Neuronal stem cell (in vitro differentiated cells): ENCODE measurements at regions not wholly inside any gene's neighbourhood (a gene's known extent, or its start where the extent isn't known, plus 50 kb on each side); places are given as distances from the start of the nearest gene placed in this dataset.
"Not testable (repeated sequence)": the region's sequence is repeated elsewhere in the genome, so short reads cannot be mapped to it uniquely, and the experiment has no call there.

Experiments
- DNase-seq: peaks from one replicate; pipeline ENCODE4 v3.0.0-alpha.2; 2013; ENCODE audit warnings: low spot score
- H2AFZ ChIP-seq: one replicate; pipeline ENCODE4 v1.6.1; 2013; ENCODE audit warnings: mild to moderate bottlenecking, low read length, inconsistent platforms
- H2AK5ac ChIP-seq: 2 replicates; pipeline ENCODE4 v1.6.1; 2013; ENCODE audit warnings: low read depth, mild to moderate bottlenecking, inconsistent platforms, low read length, moderate library complexity, mixed read lengths
- H2BK120ac ChIP-seq: 2 replicates; pipeline ENCODE4 v1.6.1; 2013; ENCODE audit warnings: low read depth, mild to moderate bottlenecking, inconsistent platforms, low read length, moderate library complexity, mixed read lengths
- H2BK12ac ChIP-seq: one replicate; pipeline ENCODE4 v1.6.1; 2013; ENCODE audit warnings: low read length, inconsistent platforms
- H2BK15ac ChIP-seq: 2 replicates; pipeline ENCODE4 v1.6.1; 2013; ENCODE audit warnings: mild to moderate bottlenecking, low read length, inconsistent platforms, mixed read lengths
- H2BK5ac ChIP-seq: one replicate; pipeline ENCODE4 v1.6.1; 2013; ENCODE audit warnings: inconsistent platforms, mild to moderate bottlenecking, low read length, moderate library complexity
- H3K14ac ChIP-seq: one replicate; pipeline ENCODE4 v1.6.1; 2013; ENCODE audit warnings: low read length, inconsistent platforms
- H3K18ac ChIP-seq: 2 replicates; pipeline ENCODE4 v1.6.1; 2013; ENCODE audit warnings: low read length, inconsistent platforms
- H3K23ac ChIP-seq: 2 replicates; pipeline ENCODE4 v1.6.1; 2013; ENCODE audit warnings: low read depth, mild to moderate bottlenecking, mixed read lengths, low read length, inconsistent platforms; ENCODE audit not compliant: poor library complexity
- H3K27ac ChIP-seq: replicated peaks from 3 replicates; pipeline ENCODE4 v1.5.1; 2013; ENCODE audit warnings: low read length, inconsistent platforms
- H3K27me3 ChIP-seq, 3 experiments: 2 replicates each; pipeline ENCODE4 v1.6.1; 2013; ENCODE audit warnings: low read length in 3 of 3, mild to moderate bottlenecking in 2 of 3, inconsistent platforms in 1 of 3, low read depth in 1 of 3, mixed read lengths in 1 of 3, moderate library complexity in 1 of 3; ENCODE audit not compliant: control insufficient read depth in 3 of 3, insufficient read depth in 3 of 3
- H3K36me3 ChIP-seq, 2 donors: replicated peaks in 1 of 2; 2 replicates each; pipeline ENCODE4 v1.6.1; 2013; ENCODE audit warnings: low read length in 2 of 2; ENCODE audit not compliant: control insufficient read depth in 2 of 2, insufficient read depth in 2 of 2
- H3K4ac ChIP-seq: 2 replicates; pipeline ENCODE4 v1.6.1; 2013; ENCODE audit warnings: inconsistent platforms, mild to moderate bottlenecking, low read length, moderate library complexity
- H3K4me1 ChIP-seq, 2 donors: 1 replicate in 1 of 2; 2 replicates in 1 of 2; pipeline ENCODE4 v1.6.1; 2013; ENCODE audit warnings: low read length in 2 of 2, low read depth in 1 of 2; ENCODE audit not compliant: control insufficient read depth in 2 of 2, insufficient read depth in 1 of 2
- H3K4me2 ChIP-seq: one replicate; pipeline ENCODE4 v1.6.1; 2013; ENCODE audit warnings: mild to moderate bottlenecking, low read length, inconsistent platforms; ENCODE audit not compliant: insufficient read depth, poor library complexity, severe bottlenecking
- H3K4me3 ChIP-seq, 2 donors: 2 replicates each; pipeline ENCODE4 v1.5.1; 2013; ENCODE audit warnings: low read length in 2 of 2, mild to moderate bottlenecking in 2 of 2, inconsistent platforms in 1 of 2, moderate library complexity in 1 of 2
- H3K79me1 ChIP-seq: one replicate; pipeline ENCODE4 v1.6.1; 2013; ENCODE audit warnings: low read depth, mild to moderate bottlenecking, inconsistent platforms, low read length, moderate library complexity
- H3K9ac ChIP-seq: one replicate; pipeline ENCODE4 v1.6.1; 2013; ENCODE audit warnings: mild to moderate bottlenecking, low read depth, low read length, inconsistent platforms; ENCODE audit not compliant: poor library complexity
- H3K9me3 ChIP-seq, 2 donors: replicated peaks in 1 of 2; 2 replicates each; pipeline versions ENCODE3 to v1.6.1; 2013; ENCODE audit warnings: low read length in 2 of 2, mild to moderate bottlenecking in 2 of 2, inconsistent platforms in 1 of 2, low read depth in 1 of 2, mixed read lengths in 1 of 2, moderate library complexity in 1 of 2; ENCODE audit not compliant: control insufficient read depth in 2 of 2, insufficient read depth in 1 of 2
- H4K8ac ChIP-seq: one replicate; pipeline ENCODE4 v1.6.1; 2013; ENCODE audit warnings: low read depth, mild to moderate bottlenecking, inconsistent platforms, low read length, moderate library complexity
- H4K91ac ChIP-seq: one replicate; pipeline ENCODE4 v1.6.1; 2013; ENCODE audit warnings: low read length, low read depth, mild to moderate bottlenecking, inconsistent platforms; ENCODE audit not compliant: poor library complexity
- WGBS, 2 donors: extraction: QIAGEN DNeasy Blood & Tissue Kit; methylation state at CpG; one replicate each; pipeline ENCODE4 v1.1.7; 2013; ENCODE audit warnings: missing lambda C conversion rate in 2 of 2, mixed read lengths in 1 of 2; ENCODE audit not compliant: insufficient read length in 2 of 2, insufficient replicate concordance in 1 of 2; ENCODE audit errors: extremely low coverage in 2 of 2; 5-methylcytosine and 5-hydroxymethylcytosine counted together

DNA sequence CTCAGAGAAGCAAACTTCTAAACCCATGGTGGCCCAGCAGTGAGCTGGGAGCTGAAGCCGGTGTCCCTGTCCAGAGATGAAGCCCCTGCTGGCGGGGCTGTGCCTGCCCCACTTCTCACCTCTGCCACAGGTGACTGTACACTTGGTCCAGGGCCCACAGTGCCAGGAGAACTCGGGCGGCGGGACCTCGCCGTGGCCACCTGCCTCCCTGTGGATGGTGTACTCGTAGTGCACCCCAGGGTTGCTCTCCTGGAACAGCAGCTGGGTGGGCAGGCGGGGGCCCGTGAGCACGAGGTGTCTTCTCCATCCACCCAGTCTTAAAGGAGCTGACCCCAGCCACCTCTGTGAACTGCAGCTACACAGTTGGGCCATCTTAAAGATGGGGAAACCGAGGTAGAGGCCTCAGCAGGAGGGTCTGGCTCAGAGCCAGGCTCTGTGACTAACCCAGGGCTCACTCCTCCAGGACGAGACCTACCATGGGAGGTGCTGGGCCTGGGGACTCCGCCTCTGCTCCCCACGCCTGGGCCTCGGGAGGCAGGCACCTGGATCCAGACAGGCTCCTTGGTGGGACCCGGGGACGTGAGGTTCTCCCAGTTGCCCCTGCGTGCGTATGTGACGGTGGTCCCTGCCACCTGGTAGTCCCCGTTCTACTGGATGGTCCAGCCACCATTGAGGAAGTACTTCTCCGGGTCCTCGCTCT lies 113.1 kb upstream of the AKAP13 start:
- not testable (repeated sequence) for H3K4me3 ChIP-seq, H2AK5ac ChIP-seq, H4K8ac ChIP-seq, H3K14ac ChIP-seq, H3K27ac ChIP-seq, H2AFZ ChIP-seq, H3K79me1 ChIP-seq, H4K91ac ChIP-seq, H3K9ac ChIP-seq, H2BK15ac ChIP-seq, H3K4me2 ChIP-seq, H2BK5ac ChIP-seq, H3K9me3 ChIP-seq, H3K4me1 ChIP-seq, H2BK12ac ChIP-seq, H3K4ac ChIP-seq, H3K36me3 ChIP-seq, H3K18ac ChIP-seq, H3K23ac ChIP-seq, H3K27me3 ChIP-seq, H2BK120ac ChIP-seq, DNase-seq
- no CpG with 5 or more reads among the region's 24 CpGs for WGBS, 2 donors

DNA sequence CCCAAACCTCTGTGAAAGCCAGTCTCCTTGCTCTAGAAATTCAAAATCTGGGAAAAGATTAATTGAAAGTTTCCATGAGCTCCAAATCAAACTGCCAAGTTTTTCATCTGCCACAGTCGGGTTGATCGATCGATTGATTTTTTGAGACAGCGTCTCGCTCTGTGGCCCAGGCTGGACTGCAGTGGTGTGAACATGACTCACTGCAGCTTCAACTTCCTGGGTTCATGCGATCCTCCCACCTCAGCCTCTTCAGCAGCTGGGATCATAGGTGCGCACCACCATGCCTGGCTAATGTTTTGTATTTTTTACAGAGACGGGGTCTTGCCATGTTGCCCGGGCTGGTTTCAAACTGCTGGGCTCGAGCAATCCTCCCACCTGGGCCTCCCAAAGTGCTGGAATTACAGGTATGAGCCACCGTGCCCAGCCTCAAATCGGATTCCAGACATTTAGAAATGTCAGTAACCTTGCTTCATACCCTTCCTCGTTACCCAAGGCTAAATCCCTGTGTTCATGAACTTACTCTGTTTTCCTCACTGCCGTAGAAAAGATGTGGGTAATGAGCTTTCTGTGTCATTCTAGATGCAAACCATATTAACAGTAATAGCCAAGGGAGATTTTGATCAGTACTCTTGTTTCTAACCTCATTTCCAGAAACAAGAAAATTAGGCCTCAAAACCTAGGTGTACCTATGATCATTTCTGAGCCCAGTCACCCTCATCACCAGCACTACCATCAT lies 105.9 kb upstream of the AKAP13 start:
- no peak overlapping the region for H4K8ac ChIP-seq
- DNase-seq = no peak
- H2BK120ac ChIP-seq = no peak overlapping the region
- no peak overlapping the region for H3K18ac ChIP-seq
- H2BK12ac ChIP-seq = no peak overlapping the region
- WGBS, 2 donors = no CpG with 5 or more reads among the region's 14 CpGs
- H2AFZ ChIP-seq = no peak overlapping the region
- H2AK5ac ChIP-seq = no peak overlapping the region
- no peaks in the 10 kb centered on the region for H3K4me1 ChIP-seq
- H3K9me3 ChIP-seq = no peaks in the 10 kb centered on the region
- H3K9ac ChIP-seq = no peak overlapping the region
- H3K23ac ChIP-seq = no peak overlapping the region
- no peaks in the 10 kb centered on the region for H3K79me1 ChIP-seq
- no peak overlapping the region for H3K4me2 ChIP-seq
- no peak overlapping the region for H4K91ac ChIP-seq
- no peak overlapping the region for H2BK5ac ChIP-seq
- H3K27ac ChIP-seq = no peak overlapping the region
- H3K36me3 ChIP-seq = no peaks in the 10 kb centered on the region
- no peak overlapping the region for H3K4me3 ChIP-seq
- no peak overlapping the region for H3K4ac ChIP-seq
- H2BK15ac ChIP-seq = no peak overlapping the region
- peaks cover 0 to 6% (median 0%) of the 10 kb centered on the region in 3 experiments for H3K27me3 ChIP-seq
- H3K14ac ChIP-seq = no peak overlapping the region

DNA sequence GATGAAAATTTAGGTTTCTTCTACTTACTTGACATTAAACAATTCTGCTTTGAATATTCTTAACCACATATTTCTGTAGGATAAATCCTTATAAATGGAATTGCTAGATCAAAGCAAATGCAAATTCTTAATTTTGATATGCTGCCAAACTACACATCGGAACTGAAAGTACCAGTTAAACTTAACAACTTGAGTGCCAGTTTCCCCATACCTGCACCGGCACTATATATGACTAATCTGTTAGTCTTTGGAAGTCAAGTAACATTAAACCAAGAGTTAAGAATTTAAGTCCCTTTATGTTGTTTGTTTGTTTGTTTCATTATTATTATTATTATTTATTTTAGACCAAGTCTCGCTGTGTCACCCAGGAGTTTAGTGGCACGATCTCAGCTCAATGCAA lies 103.9 kb upstream of the AKAP13 start:
- Histone ChIP-seq H3K9ac (no peak overlapping the region), H2AFZ (no peak overlapping the region), H3K4me1 (no peaks in the 10 kb centered on the region), H2BK120ac (no peak overlapping the region), H2BK12ac (no peak overlapping the region), H3K4ac (no peak overlapping the region), H3K27me3 (peaks cover 0 to 6% (median 0%) of the 10 kb centered on the region in 3 experiments), H4K91ac (no peak overlapping the region), H4K8ac (no peak overlapping the region), H2BK15ac (no peak overlapping the region), H3K23ac (no peak overlapping the region), H3K79me1 (no peaks in the 10 kb centered on the region), H3K4me2 (no peak overlapping the region), H3K9me3 (peaks cover 0 to 3% of the 10 kb centered on the region in 2 donors), H3K36me3 (peaks cover 0 to 2% of the 10 kb centered on the region in 2 donors), H2BK5ac (no peak overlapping the region), H3K4me3 (no peak overlapping the region), H3K14ac (no peak overlapping the region), H3K27ac (no peak overlapping the region), H2AK5ac (no peak overlapping the region), H3K18ac (no peak overlapping the region)
- no peak for DNase-seq
- no CpG with 5 or more reads among the region's 4 CpGs for WGBS, 2 donors

GRCh38 chr15:85276921-85277320 lies 103.5 kb upstream of the AKAP13 start:
- Histone ChIP-seq H3K27ac (no peak overlapping the region), H2BK120ac (no peak overlapping the region), H3K4me2 (no peak overlapping the region), H3K14ac (no peak overlapping the region), H2BK12ac (no peak overlapping the region), H3K18ac (no peak overlapping the region), H2AFZ (no peak overlapping the region), H3K36me3 (peaks cover 0 to 2% of the 10 kb centered on the region in 2 donors), H2BK15ac (no peak overlapping the region), H3K4me3 (no peak overlapping the region), H4K8ac (no peak overlapping the region), H3K9ac (no peak overlapping the region), H2AK5ac (no peak overlapping the region), H2BK5ac (no peak overlapping the region), H3K9me3 (peaks cover 0 to 3% of the 10 kb centered on the region in 2 donors), H4K91ac (no peak overlapping the region), H3K4me1 (no peaks in the 10 kb centered on the region), H3K79me1 (no peaks in the 10 kb centered on the region), H3K27me3 (peaks cover 0 to 6% (median 0%) of the 10 kb centered on the region in 3 experiments), H3K4ac (no peak overlapping the region), H3K23ac (no peak overlapping the region)
- no CpG with 5 or more reads among the region's 8 CpGs for WGBS, 2 donors
- no peak for DNase-seq
